Gastroesophageal sphincter (tissue), 4 donors: ENCODE measurements at regions not wholly inside any gene's neighbourhood (a gene's known extent, or its start where the extent isn't known, plus 50 kb on each side); places are given as distances from the start of the nearest gene placed in this dataset.

ENCODE experiments used
- ATAC-seq: fragments of 150-250 bp; one replicate; pipeline ENCODE4 v1.9.1; 2016; ENCODE audit warnings: mild to moderate bottlenecking, moderate library complexity
- H3K27ac ChIP-seq, 4 donors: fragments of 200-600 bp; sonication (generic) in 3 of 4; 1 replicate in 3 of 4; 2 replicates in 1 of 4; pipeline ENCODE4 v1.5.1; 2016 to 2019
- H3K27me3 ChIP-seq: fragments of 200-600 bp; sonication (generic); one replicate; pipeline ENCODE4 v1.5.1; 2019
- H3K36me3 ChIP-seq, 2 donors: fragments of 200-600 bp; sonication (generic); one replicate each; pipeline ENCODE4 v1.5.1; 2019; ENCODE audit warnings: control low read depth in 1 of 2
- H3K4me1 ChIP-seq, 3 donors: fragments of 200-600 bp; sonication (generic); 1 replicate in 2 of 3; 2 replicates in 1 of 3; pipeline ENCODE4 v1.5.1; 2016 to 2019; ENCODE audit warnings: control low read depth in 2 of 3
- H3K4me3 ChIP-seq, 2 donors: fragments of 200-600 bp; sonication (generic); one replicate each; pipeline ENCODE4 v1.5.1; 2019; ENCODE audit warnings: mild to moderate bottlenecking in 1 of 2, moderate library complexity in 1 of 2
- H3K9me3 ChIP-seq, 3 donors: fragments of 200-600 bp; sonication (generic); one replicate each; pipeline ENCODE4 v1.5.1; 2017 to 2019; ENCODE audit warnings: control low read depth in 2 of 3
- EP300 ChIP-seq: sonication (generic); formaldehyde crosslinking; IDR thresholded peaks from one replicate; pipeline ENCODE4 v1.6.1; 2017; ENCODE audit warnings: antibody characterized with exemption, mild to moderate bottlenecking
- POLR2A ChIP-seq, 2 donors: fragments of 450-650 bp; IDR thresholded peaks; one replicate each; pipeline ENCODE4 v1.6.1; 2017; ENCODE audit warnings: antibody characterized with exemption in 2 of 2, mild to moderate bottlenecking in 2 of 2, moderate library complexity in 1 of 2
- POLR2AphosphoS5 ChIP-seq: sonication (generic); formaldehyde crosslinking; IDR thresholded peaks from one replicate; pipeline ENCODE4 v1.6.1; 2017; ENCODE audit warnings: antibody characterized with exemption
- WGBS, 2 donors: methylation state at CpG; one replicate each; pipeline ENCODE4 v1.1.5; 2018; ENCODE audit warnings: low coverage in 1 of 2; 5-methylcytosine and 5-hydroxymethylcytosine counted together
- TF ChIP-seq, protein P1 (sequence below), 4 experiments: fragments of 200-600 bp in 2 of 4; fragments of 450-650 bp in 2 of 4; sonication (generic) in 1 of 4; IDR thresholded peaks; one replicate each; pipeline ENCODE4 v1.5.1; 2017 to 2019; ENCODE audit warnings: antibody characterized with exemption in 4 of 4, mild to moderate bottlenecking in 2 of 4, moderate library complexity in 2 of 4

DNA sequence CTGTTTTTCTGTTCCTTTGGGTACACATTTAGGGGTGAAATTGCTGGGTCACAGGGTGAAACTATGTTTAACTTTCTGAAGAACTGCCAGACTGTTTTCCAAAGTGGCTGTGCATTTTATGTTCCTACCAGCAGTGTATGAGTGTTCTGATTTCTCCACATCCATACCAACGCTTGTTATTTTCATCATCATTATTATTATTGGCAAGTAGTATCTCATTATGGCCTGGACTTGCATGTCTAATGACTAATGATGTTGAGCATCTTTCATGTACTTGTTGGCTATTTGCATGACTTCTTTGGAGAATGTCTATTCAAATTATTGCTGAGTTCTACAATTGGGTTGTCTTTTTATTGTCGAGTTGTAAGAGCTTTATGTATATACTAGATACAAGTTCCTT, 321.8 kb upstream of the HTR2A start:
- Histone ChIP-seq H3K4me1 (no peaks in the 10 kb centered on the region), H3K4me3 (no peak overlapping the region), H3K9me3 (no peaks in the 10 kb centered on the region), H3K27me3 (no peaks in the 10 kb centered on the region), H3K36me3 (no peaks in the 10 kb centered on the region), H3K27ac (no peak overlapping the region)
- 83 to 90% methylated on average over 2 of the region's 2 CpGs for WGBS, 2 donors
- TF ChIP-seq EP300 = no peak
- no peak for TF ChIP-seq POLR2A (IDR thresholded peaks at IDR 0.05)
- TF ChIP-seq, protein P1, sequence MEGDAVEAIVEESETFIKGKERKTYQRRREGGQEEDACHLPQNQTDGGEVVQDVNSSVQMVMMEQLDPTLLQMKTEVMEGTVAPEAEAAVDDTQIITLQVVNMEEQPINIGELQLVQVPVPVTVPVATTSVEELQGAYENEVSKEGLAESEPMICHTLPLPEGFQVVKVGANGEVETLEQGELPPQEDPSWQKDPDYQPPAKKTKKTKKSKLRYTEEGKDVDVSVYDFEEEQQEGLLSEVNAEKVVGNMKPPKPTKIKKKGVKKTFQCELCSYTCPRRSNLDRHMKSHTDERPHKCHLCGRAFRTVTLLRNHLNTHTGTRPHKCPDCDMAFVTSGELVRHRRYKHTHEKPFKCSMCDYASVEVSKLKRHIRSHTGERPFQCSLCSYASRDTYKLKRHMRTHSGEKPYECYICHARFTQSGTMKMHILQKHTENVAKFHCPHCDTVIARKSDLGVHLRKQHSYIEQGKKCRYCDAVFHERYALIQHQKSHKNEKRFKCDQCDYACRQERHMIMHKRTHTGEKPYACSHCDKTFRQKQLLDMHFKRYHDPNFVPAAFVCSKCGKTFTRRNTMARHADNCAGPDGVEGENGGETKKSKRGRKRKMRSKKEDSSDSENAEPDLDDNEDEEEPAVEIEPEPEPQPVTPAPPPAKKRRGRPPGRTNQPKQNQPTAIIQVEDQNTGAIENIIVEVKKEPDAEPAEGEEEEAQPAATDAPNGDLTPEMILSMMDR (IDR thresholded peaks at IDR 0.05) = no peak
- TF ChIP-seq POLR2AphosphoS5 = no peak
- ATAC-seq = no peak

GRCh38 chr13:47216176-47216822, 319.4 kb upstream of the HTR2A start:
- no peak overlapping the region for H3K4me3 ChIP-seq
- H3K36me3 ChIP-seq = no peaks in the 10 kb centered on the region
- no peaks in the 10 kb centered on the region for H3K4me1 ChIP-seq
- H3K9me3 ChIP-seq = no peaks in the 10 kb centered on the region
- ATAC-seq = no peak
- TF ChIP-seq POLR2AphosphoS5 = no peak
- no peaks in the 10 kb centered on the region for H3K27me3 ChIP-seq
- H3K27ac ChIP-seq = no peak overlapping the region
- WGBS, 2 donors = 23 to 62% methylated on average over 1 to 2 of the region's 2 CpGs

- H3K4me1 ChIP-seq = no peaks in the 10 kb centered on the region
- no peaks in the 10 kb centered on the region for H3K9me3 ChIP-seq
- no peaks in the 10 kb centered on the region for H3K27me3 ChIP-seq
- H3K4me3 ChIP-seq = no peak overlapping the region
- no peaks in the 10 kb centered on the region for H3K36me3 ChIP-seq
- 67 to 88% methylated on average over 2 of the region's 2 CpGs for WGBS, 2 donors
- no peak for ATAC-seq
- TF ChIP-seq EP300 (no peak), POLR2AphosphoS5 (no peak), POLR2A (IDR thresholded peaks at IDR 0.05) (no peak)
- TF ChIP-seq, protein P1 (IDR thresholded peaks at IDR 0.05) = no peak
- no peak overlapping the region for H3K27ac ChIP-seq
Measured at GRCh38 chr13:47215736-47216135, 318.9 kb upstream of the HTR2A start.

DNA sequence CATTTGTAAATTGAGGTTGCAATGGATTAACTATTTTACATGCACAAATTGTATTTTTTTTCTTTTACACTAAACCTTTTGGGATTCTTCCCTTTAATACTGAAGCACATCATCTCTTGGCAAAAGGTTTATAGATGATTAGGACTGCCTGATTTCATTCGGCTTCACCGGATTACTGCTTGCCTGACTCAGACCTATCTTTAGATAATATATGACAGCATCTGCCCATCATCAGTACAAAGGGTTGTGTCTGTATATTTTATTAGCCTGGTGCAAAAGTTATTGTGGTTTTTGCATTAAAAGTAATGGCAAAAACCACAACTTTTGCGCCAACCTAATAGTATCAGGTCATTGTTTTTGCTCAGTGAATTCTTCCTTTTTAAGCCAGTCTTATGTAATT, 316.2 kb upstream of the HTR2A start:
- Histone ChIP-seq H3K27me3 (no peaks in the 10 kb centered on the region), H3K36me3 (no peaks in the 10 kb centered on the region), H3K4me3 (no peak overlapping the region), H3K4me1 (no peaks in the 10 kb centered on the region), H3K27ac (no peak overlapping the region), H3K9me3 (no peaks in the 10 kb centered on the region)
- WGBS, 2 donors = 55 to 59% methylated on average over 3 of the region's 3 CpGs
- TF ChIP-seq EP300 = no peak
- ATAC-seq = no peak

- 38 to 39% methylated on average over 5 of the region's 5 CpGs for WGBS, 2 donors
- Histone ChIP-seq H3K36me3 (no peaks in the 10 kb centered on the region), H3K27me3 (no peaks in the 10 kb centered on the region), H3K4me3 (no peak overlapping the region), H3K9me3 (no peaks in the 10 kb centered on the region), H3K27ac (no peak overlapping the region), H3K4me1 (no peaks in the 10 kb centered on the region)
- no peak for ATAC-seq
- TF ChIP-seq POLR2A (IDR thresholded peaks at IDR 0.05) (no peak), EP300 (no peak), POLR2AphosphoS5 (no peak)
- TF ChIP-seq, protein P1 (IDR thresholded peaks at IDR 0.05) = no peak
Measured at GRCh38 chr13:47211106-47211505, 314.3 kb upstream of the HTR2A start.

- 42 to 49% methylated on average over 3 of the region's 3 CpGs for WGBS, 2 donors
- Histone ChIP-seq H3K27ac (no peak overlapping the region), H3K27me3 (no peaks in the 10 kb centered on the region), H3K4me1 (no peaks in the 10 kb centered on the region), H3K9me3 (peaks cover 0 to 11% (median 0%) of the 10 kb centered on the region in 3 donors), H3K4me3 (no peak overlapping the region), H3K36me3 (no peaks in the 10 kb centered on the region)
- ATAC-seq = no peak
- TF ChIP-seq, protein P1 (IDR thresholded peaks at IDR 0.05) = no peak
- TF ChIP-seq EP300 (no peak), POLR2A (IDR thresholded peaks at IDR 0.05) (no peak), POLR2AphosphoS5 (no peak)
Measured at GRCh38 chr13:47206111-47206510, 309.3 kb upstream of the HTR2A start.
